Tibial artery (tissue), 4 donors: ENCODE measurements at regions not wholly inside any gene's neighbourhood (a gene's known extent, or its start where the extent isn't known, plus 50 kb on each side); places are given as distances from the start of the nearest gene placed in this dataset.

Source experiments
- DNase-seq, 2 donors: peaks; one replicate each; pipeline ENCODE4 v3.0.0-alpha.2; 2019
- H3K27ac ChIP-seq, 2 donors: fragments of 200-600 bp; sonication (generic) in 1 of 2; 1 replicate in 1 of 2; 2 replicates in 1 of 2; pipeline ENCODE4 v1.5.1; 2018 to 2019; ENCODE audit warnings: mild to moderate bottlenecking in 1 of 2
- H3K27me3 ChIP-seq, 2 donors: fragments of 200-600 bp; sonication (generic) in 1 of 2; one replicate each; pipeline versions ENCODE4 v1.5.1 to v1.6.0; 2016 to 2019
- H3K36me3 ChIP-seq, 3 donors: fragments of 200-600 bp; sonication (generic) in 2 of 3; one replicate each; pipeline ENCODE4 v1.5.1; 2016 to 2019; ENCODE audit warnings: mild to moderate bottlenecking in 2 of 3
- H3K4me1 ChIP-seq, 4 donors: fragments of 200-600 bp; sonication (generic) in 2 of 4; 1 replicate in 3 of 4; 2 replicates in 1 of 4; pipeline ENCODE4 v1.5.1; 2016 to 2019
- H3K4me3 ChIP-seq, 2 donors: fragments of 200-600 bp; sonication (generic) in 1 of 2; 1 replicate in 1 of 2; 2 replicates in 1 of 2; pipeline ENCODE4 v1.5.1; 2018 to 2019; ENCODE audit warnings: mild to moderate bottlenecking in 2 of 2
- H3K9me3 ChIP-seq, 3 donors: fragments of 200-600 bp; sonication (generic) in 1 of 3; one replicate each; pipeline ENCODE4 v1.5.1; 2016 to 2019
- intact Hi-C: fragments of 100-400 bp; cut with DNase I; formaldehyde crosslinking; loops from one replicate; pipeline ENCODE4 v1.15.0; 2023; ENCODE audit warnings: low total_unique reads
- TF ChIP-seq, protein P1 (sequence below), 2 experiments: fragments of 200-600 bp in 1 of 2; fragments of 450-650 bp in 1 of 2; IDR thresholded peaks; one replicate each; pipeline ENCODE4 v1.5.1; 2017 to 2019; ENCODE audit warnings: antibody characterized with exemption in 2 of 2, mild to moderate bottlenecking in 1 of 2, moderate library complexity in 1 of 2

DNA sequence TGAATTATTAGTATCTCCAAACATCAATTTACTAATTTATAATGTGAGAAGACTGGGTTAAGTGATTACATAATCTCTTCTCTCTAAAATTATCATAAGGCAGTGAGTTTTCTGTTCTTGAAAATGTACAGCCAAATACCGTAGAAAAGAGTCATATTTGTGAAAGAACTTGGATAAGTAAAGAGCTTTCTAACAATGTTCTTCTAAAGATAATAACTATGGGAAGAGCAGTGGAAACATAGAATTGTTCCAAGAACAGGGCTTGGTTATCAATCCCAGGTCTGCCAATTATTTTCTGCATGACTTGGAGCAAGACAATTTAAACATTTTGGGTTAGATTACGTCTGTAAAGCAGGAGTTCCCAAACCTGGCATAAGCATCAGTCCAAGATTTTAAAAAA lies 198.1 kb upstream of the SGK1 start:
- no peak for DNase-seq
- Histone ChIP-seq H3K27ac (no peak overlapping the region), H3K9me3 (no peaks in the 10 kb centered on the region), H3K36me3 (no peaks in the 10 kb centered on the region), H3K27me3 (no peaks in the 10 kb centered on the region), H3K4me1 (peaks cover 0 to 12% (median 3%) of the 10 kb centered on the region in 4 donors), H3K4me3 (no peak overlapping the region)
- intact Hi-C loops: no loop called here
- TF ChIP-seq, protein P1, sequence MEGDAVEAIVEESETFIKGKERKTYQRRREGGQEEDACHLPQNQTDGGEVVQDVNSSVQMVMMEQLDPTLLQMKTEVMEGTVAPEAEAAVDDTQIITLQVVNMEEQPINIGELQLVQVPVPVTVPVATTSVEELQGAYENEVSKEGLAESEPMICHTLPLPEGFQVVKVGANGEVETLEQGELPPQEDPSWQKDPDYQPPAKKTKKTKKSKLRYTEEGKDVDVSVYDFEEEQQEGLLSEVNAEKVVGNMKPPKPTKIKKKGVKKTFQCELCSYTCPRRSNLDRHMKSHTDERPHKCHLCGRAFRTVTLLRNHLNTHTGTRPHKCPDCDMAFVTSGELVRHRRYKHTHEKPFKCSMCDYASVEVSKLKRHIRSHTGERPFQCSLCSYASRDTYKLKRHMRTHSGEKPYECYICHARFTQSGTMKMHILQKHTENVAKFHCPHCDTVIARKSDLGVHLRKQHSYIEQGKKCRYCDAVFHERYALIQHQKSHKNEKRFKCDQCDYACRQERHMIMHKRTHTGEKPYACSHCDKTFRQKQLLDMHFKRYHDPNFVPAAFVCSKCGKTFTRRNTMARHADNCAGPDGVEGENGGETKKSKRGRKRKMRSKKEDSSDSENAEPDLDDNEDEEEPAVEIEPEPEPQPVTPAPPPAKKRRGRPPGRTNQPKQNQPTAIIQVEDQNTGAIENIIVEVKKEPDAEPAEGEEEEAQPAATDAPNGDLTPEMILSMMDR (IDR thresholded peaks at IDR 0.05): no peak

DNA sequence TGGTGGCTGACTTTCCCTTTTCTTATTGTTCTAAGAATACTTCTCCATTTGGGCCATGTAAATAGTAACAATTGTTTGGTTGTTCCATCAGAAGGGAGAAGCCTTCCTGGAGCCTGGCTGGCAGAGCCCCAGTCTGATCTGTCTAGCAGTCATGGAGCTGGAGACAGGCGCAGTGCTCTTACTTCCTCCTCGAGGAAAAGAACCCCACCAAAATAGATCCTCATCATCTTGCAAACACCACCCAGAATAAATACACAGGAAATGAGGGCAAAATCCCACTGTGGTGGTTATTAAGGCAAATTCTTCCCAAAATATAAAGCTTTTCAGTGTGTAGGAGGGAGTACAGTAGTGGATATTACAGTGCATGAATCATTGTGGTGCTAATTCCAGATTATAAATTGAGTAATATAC lies 195.1 kb upstream of the SGK1 start:
- H3K9me3 ChIP-seq: no peaks in the 10 kb centered on the region
- H3K27me3 ChIP-seq: no peaks in the 10 kb centered on the region
- H3K4me1 ChIP-seq: peaks cover 0 to 12% (median 3%) of the 10 kb centered on the region in 4 donors
- intact Hi-C loops: no loop called here
- no peak overlapping the region for H3K4me3 ChIP-seq
- peak; percentile 33 to 69 for DNase-seq
- TF ChIP-seq, protein P1 (IDR thresholded peaks at IDR 0.05): no peak
- H3K27ac ChIP-seq: no peak overlapping the region
- no peaks in the 10 kb centered on the region for H3K36me3 ChIP-seq

DNA sequence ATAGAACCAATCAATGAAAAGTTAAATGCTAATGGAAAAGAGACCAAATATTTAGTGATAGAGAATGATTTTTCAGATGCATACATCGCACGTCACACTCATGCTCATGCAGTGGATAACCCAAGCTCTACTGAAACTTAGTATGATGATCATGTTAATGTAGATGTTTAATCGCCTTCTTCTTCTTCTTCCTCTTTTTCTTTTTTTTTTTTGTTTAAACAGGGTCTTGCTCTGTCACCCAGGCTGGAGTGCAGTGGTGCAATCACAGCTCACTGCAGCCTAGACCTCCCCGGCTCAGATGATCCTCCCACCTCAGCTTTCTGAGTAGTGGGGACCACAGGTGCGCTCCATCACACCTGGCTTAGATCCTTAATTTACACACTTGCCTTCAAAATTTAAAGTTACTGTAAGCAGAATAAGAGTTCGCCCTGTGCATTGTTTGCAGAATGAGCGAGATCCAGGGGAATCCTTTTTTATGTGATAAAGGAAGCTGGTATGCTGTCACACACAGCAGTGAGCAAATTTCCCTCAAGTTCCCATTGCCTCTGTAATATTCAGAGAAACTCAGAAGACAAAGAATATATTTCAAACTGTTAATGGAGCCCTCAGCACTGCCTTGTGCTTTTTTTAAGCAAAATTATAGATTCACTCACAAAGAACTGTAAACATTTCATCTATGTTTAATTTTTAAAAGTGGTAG lies 194.2 kb upstream of the SGK1 start:
- Histone ChIP-seq H3K27ac (no peak overlapping the region), H3K4me3 (no peak overlapping the region), H3K36me3 (no peaks in the 10 kb centered on the region), H3K27me3 (no peaks in the 10 kb centered on the region), H3K4me1 (peaks cover 0 to 5% (median 0%) of the 10 kb centered on the region in 4 donors), H3K9me3 (no peaks in the 10 kb centered on the region)
- intact Hi-C loops: no loop called here
- DNase-seq: no peak
- TF ChIP-seq, protein P1 (IDR thresholded peaks at IDR 0.05): no peak

DNA sequence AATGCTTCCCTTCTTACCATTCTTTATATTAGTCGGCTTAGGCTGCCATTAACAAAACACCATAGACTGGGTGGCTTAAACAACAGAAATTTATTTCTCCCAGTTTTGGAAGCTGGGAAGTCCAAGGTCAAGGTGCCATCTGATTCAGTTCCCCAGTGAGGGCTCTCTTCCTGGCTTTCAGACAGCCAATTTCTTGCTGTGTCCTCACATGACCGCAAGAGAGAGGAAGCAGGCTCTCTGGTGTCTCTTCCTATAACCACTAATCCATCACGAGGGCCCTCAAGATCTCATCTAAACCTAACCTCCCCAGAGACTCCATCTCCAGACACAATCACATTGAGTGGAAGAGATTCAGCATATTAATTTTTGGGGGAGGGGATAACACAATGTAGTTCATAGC lies 193.0 kb upstream of the SGK1 start:
- no peak overlapping the region for H3K27ac ChIP-seq
- no peaks in the 10 kb centered on the region for H3K4me1 ChIP-seq
- H3K9me3 ChIP-seq: no peaks in the 10 kb centered on the region
- intact Hi-C loops: no loop called here
- H3K4me3 ChIP-seq: no peak overlapping the region
- H3K36me3 ChIP-seq: no peaks in the 10 kb centered on the region
- no peaks in the 10 kb centered on the region for H3K27me3 ChIP-seq
- TF ChIP-seq, protein P1 (IDR thresholded peaks at IDR 0.05): no peak
- DNase-seq: no peak

DNA sequence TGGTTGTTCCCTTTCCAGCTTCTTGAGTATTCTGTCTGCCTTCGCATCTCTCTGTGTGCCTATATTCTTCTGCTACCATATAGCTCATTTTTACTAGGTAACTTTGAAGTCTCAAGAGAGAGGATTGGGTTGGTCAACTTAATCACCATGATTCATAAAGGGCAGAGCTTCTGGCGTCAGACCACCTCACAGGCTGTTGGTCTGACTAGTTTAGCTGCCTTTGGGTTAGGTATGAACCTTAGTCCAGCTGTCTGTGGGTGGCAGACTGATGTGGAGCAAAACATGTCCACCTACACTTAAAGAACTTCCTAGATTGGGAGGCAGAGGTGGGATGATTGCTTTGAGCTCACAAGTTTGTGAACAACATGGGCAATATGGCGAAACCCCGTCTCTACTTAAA lies 192.2 kb upstream of the SGK1 start:
- intact Hi-C loops: no loop called here
- TF ChIP-seq, protein P1 (IDR thresholded peaks at IDR 0.05): no peak
- no peak for DNase-seq

More for the DNA sequence above, 192.2 kb upstream of the SGK1 start:
- no peaks in the 10 kb centered on the region for H3K27me3 ChIP-seq
- no peak overlapping the region for H3K4me3 ChIP-seq
- H3K9me3 ChIP-seq: no peaks in the 10 kb centered on the region
- no peaks in the 10 kb centered on the region for H3K36me3 ChIP-seq
- H3K27ac ChIP-seq: no peak overlapping the region
- no peaks in the 10 kb centered on the region for H3K4me1 ChIP-seq
